ENCODE measurements at regions not wholly inside any gene's neighbourhood (a gene's known extent, or its start where the extent isn't known, plus 50 kb on each side); places are given as distances from the start of the nearest gene placed in this dataset.

DNA sequence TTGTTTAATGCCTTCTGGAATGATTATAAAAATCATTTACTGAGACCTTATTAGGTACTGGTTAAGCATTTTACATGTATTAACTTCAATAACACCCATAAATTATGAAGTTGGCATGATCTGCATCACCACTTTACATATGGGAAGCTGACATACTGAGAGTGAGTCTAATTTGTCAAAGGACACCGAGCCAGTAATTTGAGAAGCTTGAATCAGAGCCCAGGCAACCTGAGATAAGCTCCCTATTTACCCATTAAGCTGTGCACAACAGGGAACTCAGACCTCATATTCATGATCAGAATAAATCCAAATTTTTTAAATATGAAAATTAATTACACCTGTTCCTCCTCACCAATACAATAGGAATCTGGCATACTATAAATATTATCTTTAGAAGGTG, 247.9 kb upstream of the EPHA5 start:
- no peak for DNase-seq (ENCODE audit: low read depth in 2 of 2)

- no peak for DNase-seq (ENCODE audit: low read depth in 2 of 2)
These were observed 247.2 kb upstream of the EPHA5 start for GRCh38 chr4:65917486-65917885.

- no peak for DNase-seq (ENCODE audit: low read depth in 2 of 2)
These were observed 241.4 kb upstream of the EPHA5 start for GRCh38 chr4:65911720-65912119.

GRCh38 chr4:65893957-65894755, 223.9 kb upstream of the EPHA5 start:
- no peak for DNase-seq (ENCODE audit: low read depth in 2 of 2)

GRCh38 chr4:65893271-65893670, 223.0 kb upstream of the EPHA5 start:
- DNase-seq (ENCODE audit: low read depth in 2 of 2) = no peak

GRCh38 chr4:65880594-65880993, 210.3 kb upstream of the EPHA5 start:
- DNase-seq (ENCODE audit: low read depth in 2 of 2) = no peak

GRCh38 chr4:65868096-65868824, 198.0 kb upstream of the EPHA5 start:
- no peak for DNase-seq (ENCODE audit: low read depth in 2 of 2)

GRCh38 chr4:65865489-65865888, 195.2 kb upstream of the EPHA5 start:
- DNase-seq (ENCODE audit: low read depth in 2 of 2) = no peak

DNA sequence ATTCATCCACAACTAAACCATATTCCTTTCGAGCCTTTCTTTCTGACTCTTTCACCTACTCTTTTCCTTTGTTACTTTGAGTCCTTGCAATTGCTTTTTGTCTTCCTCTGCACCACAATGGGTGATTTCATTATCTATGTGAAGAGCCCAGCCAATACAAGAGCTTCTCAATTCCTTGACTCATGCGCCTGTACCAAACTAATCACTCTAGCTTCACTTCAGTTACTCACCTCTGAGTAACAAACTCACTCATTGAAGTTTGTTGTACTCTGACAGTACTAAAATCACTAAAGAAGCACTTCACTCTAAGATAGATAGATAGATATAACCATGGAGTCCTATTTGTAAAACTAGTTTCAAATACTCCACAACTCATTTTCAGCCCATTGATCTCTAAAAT, 191.7 kb upstream of the EPHA5 start:
- DNase-seq (ENCODE audit: low read depth in 2 of 2) = no peak

- no peak for DNase-seq (ENCODE audit: low read depth in 2 of 2)
These were observed 175.0 kb upstream of the EPHA5 start for GRCh38 chr4:65845199-65845773.

DNA sequence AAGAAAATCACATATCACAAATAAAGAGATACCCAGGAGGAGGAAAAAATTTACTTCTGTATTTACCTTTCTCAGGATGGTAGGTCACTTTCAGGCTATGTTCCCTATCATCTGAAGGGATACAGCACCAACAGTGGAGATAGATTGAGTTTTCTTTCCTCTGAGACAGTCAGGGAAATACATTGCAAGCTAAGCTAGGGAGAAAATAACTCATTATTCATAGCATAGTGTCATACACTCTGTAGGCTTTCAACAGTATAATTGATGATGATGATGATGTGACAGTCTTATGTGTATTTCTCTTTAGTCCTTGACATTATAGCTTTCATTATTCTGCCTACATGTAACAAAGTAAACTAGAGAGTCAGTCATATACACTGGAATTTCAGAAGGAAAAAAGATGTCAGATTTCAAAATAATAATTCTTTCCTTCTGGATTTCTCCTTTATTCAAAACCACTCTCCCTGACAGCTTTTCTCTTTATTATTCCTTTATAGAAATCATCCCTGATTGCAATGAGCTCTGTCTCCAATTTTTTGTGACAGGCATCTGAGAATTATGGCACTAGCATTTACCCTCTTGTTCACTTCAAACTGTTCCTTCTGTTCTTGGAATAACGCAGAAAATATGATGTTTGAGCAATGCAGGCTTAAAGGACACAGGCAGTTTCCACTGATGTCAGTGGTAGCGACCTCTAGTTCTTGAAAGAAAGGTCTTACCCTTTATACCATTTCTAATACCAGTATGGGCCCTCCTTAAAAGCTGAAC, 169.1 kb upstream of the EPHA5 start:
- DNase-seq (ENCODE audit: low read depth in 2 of 2) = no peak

DNA sequence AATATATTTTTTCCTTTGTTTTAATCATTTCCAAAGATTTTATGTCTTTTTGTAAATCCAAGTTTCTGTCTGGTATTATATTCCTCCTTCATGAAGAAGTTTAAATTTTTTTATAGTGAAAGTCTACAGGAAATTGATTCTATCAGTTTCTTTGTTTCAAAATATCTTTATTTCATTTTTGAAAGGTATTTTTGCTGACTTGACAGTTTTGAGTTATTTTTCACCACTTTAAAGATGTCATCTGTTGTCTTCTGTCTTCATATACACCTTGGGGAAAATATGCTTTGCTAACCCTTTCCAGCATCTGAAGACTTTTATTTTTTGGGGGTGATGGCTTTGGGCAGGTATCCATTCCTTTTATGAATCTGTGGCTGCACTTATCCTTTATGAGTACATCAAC, 164.4 kb upstream of the EPHA5 start:
- no peak for DNase-seq (ENCODE audit: low read depth in 2 of 2)

GRCh38 chr4:65831828-65832227, 161.5 kb upstream of the EPHA5 start:
- DNase-seq (ENCODE audit: low read depth in 2 of 2) = no peak

DNA sequence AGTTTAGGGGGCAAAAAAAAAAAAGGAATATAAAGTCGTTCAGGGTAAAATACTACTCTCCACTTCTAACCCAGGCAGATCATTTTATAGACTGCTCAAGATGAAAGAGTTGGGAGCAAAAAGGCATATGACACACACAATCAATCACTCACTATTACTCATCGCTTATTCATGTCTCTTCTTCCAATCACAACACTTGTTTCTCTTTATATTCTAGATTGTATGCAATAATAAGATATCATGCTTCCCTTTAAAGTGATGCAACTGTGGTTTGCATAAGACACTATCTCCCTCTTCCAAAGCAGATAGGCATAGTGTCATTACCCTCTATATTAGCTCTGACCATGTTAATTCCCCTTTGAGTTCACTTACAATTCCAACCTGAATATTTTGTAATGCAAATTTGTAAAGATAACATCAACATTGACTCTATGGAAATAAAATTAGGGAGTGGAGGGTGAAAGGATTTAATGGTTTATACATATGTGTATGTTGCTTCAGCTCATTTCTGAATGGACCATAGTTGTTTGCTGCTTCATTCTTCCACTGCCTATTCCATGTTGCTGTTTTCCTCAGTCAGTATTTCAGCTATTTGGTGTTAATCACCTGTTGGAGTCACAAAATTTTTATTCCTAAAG, 154.9 kb upstream of the EPHA5 start:
- no peak for DNase-seq (ENCODE audit: low read depth in 2 of 2)

DNA sequence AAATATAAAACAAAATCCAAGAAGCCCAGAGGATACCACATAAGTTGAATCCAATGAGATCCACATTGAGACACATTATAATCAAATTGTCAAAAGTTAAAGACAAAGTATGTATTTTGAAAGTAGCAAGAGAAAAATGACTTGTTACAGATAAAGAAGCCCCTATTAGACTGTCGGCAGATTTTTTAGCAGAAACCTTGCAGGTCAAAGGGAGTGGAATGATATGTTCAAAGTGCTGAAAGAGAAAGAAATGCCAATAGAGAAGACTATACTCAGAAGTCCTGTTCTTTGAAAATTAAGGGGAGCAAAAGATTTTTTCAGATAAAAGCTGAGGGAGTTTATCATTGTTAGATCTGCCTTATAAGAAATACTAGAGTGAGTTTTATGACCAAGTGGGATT, 148.9 kb upstream of the EPHA5 start:
- no peak for DNase-seq (ENCODE audit: low read depth in 2 of 2)

DNA sequence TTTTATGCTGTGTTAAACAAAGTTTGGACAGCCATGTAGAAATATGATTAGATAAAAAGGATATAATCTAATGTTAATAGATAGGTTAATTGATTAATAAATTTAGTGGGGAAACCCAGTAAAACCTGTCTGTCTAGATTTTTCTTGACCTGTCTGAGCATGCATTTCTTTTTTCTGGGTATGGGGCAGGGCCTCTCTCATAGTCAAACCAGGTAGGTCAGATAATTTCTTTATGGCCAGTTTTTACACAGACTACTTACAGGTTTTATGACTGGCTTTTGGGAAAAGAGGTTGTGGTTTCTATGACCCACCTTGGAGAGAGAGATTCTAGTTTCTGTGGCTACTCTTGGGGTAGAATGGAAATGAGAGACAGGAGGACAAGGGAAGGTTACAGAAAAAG, 135.6 kb upstream of the EPHA5 start:
- no peak for DNase-seq (ENCODE audit: low read depth in 2 of 2)

DNA sequence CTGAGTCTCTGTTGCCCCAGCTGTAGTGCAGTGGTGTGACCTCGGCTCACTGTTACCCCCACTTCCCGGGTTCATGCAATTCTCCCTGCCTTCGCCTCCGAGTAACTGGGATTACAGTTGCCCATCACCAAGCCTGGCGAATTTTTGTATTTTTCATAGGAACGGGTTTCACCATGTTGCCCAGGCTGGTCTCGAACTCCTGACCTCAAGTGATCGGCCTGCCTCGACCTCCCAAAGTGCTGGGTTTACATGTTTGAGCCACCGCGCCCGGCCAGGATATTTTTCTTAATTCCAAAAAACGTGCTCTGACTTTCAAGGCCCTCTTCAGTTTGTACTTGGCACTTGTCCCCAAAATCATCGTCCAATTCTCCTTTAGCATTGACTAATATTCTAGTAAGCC, 129.2 kb upstream of the EPHA5 start:
- no peak for DNase-seq (ENCODE audit: low read depth in 2 of 2)

GRCh38 chr4:65798498-65799127, 128.3 kb upstream of the EPHA5 start:
- DNase-seq (ENCODE audit: low read depth in 2 of 2) = no peak

DNA sequence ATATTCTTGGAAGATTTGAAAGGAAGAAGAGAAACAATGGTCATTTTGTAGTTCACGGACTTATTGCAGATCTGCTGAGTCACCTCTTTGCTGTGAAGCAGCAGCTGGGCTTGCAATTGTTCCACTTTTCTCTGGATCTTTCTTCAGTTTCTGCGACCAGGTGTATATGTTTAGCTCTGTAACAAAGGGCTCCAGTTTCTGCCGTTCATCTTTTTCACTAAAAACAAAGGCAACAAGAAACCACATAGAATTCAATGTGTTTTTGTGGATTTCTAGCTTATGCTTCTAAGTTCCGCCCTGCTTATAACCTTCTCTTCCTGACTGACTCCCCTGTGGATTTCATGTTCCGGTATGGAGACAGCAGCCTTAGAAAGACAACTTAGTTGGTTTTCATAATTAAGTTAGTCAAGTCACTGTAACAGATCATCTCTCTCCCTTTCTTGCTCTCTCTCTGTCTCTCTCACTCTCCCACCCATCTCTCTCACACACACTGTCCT, 121.6 kb upstream of the EPHA5 start:
- DNase-seq (ENCODE audit: low read depth in 2 of 2) = no peak

DNA sequence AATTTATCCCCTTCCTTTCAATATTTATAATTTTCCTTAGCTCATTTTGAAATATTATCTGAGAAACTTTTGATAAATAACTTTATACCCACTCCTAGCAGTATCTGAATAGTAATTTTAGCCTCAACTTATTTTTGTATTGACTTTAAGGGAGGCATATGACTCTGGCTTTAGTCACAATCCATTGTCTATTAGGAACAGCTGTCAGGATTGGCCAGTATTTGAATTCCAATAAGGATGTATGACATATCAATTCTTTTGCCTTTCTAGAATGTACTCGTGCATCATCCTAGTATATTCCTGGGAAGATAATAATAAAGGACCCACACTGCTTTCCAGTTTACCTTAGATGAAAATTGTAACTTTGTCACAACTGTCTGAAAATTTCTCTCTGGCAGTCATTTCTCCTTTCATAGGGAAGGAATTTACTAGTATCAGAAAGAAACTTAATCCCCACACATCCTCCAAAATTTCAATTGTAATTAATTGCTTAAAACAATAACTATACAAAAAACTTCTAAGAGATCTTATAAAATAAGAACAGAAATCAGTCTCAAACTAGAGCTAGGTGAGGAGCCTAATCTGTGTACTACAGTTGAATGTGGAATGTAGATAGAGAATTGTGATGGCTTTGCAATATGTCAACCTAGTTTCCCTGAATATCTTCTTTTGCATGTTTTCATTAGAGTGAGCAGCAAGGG, 121.0 kb upstream of the EPHA5 start:
- DNase-seq (ENCODE audit: low read depth in 2 of 2) = no peak

DNA sequence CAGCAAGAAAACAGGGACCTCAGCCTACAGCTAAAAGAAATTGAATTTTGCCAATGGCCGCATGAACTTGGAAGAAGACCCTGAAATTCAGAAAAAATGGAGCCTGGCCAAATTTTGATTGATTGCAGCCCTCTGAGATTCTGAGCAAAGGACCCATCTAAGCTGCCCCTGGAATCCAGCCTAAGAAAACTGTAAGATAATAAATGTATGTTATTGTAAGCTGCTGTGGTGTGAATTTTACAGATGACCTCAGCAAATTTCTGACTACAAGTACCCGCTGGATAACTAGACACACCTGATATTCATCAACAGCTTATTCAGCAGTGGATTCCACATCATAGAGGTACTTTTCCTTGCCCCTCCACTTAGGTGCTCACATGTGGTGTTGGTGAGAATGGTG, 119.5 kb upstream of the EPHA5 start:
- no peak for DNase-seq (ENCODE audit: low read depth in 2 of 2)
